WTC11 (cell line): ENCODE measurements at regions not wholly inside any gene's neighbourhood (a gene's known extent, or its start where the extent isn't known, plus 50 kb on each side); places are given as distances from the start of the nearest gene placed in this dataset.

ENCODE experiments used
- ATAC-seq: fragments of 200-7000 bp; cut with Tn5 transposase; 2 replicates; pipeline ENCODE4 v1.10.0; 2021; ENCODE audit warnings: mild to moderate bottlenecking, moderate library complexity
- CTCF ChIA-PET: fragments of 300-600 bp; sonication (Branson Sonifier 250); formaldehyde crosslinking; loops from one replicate; lab custom pipeline; 2021; ENCODE audit warnings: antibody characterized with exemption; lab: Charles Lee
- POLR2A ChIA-PET: fragments of 350-600 bp; sonication (Branson Sonifier 250); formaldehyde crosslinking; loops from one replicate; lab custom pipeline; 2021; ENCODE audit warnings: antibody characterized with exemption; lab: Charles Lee
- DNase-seq: peaks from one replicate; pipeline ENCODE4 v3.0.0; 2021; ENCODE audit warnings: low spot score
- H3K27ac Mint-ChIP-seq: 2 replicates; pipeline ENCODE4 v1.8.0; 2021; ENCODE audit warnings: mixed read lengths
- H3K27me3 Mint-ChIP-seq: 2 replicates; pipeline ENCODE4 v1.8.0; 2021; ENCODE audit warnings: low read depth, mild to moderate bottlenecking, moderate library complexity, mixed read lengths
- H3K36me3 Mint-ChIP-seq: 2 replicates; pipeline ENCODE4 v1.8.0; 2021; ENCODE audit warnings: mixed read lengths
- H3K4me1 Mint-ChIP-seq: 2 replicates; pipeline ENCODE4 v1.8.0; 2022; ENCODE audit warnings: mixed read lengths
- H3K4me3 Mint-ChIP-seq: 2 replicates; pipeline ENCODE4 v1.8.0; 2021; ENCODE audit warnings: mild to moderate bottlenecking, moderate library complexity, mixed read lengths
- H3K9me3 Mint-ChIP-seq: 2 replicates; pipeline ENCODE4 v1.8.0; 2021; ENCODE audit warnings: mixed read lengths
- CTCF ChIP-seq: fragments of 200-600 bp; IDR thresholded peaks from 2 replicates; pipeline ENCODE4 v1.8.0; 2022; ENCODE audit warnings: antibody characterized with exemption
- E2F5 ChIP-seq: sonication (generic); formaldehyde crosslinking; IDR thresholded peaks from 2 replicates; pipeline ENCODE4 v1.8.1; 2022; ENCODE audit warnings: mild to moderate bottlenecking, moderate library complexity, missing genetic modification reagents
- FOXK1 ChIP-seq: sonication (generic); formaldehyde crosslinking; IDR thresholded peaks from 2 replicates; pipeline ENCODE4 v1.8.0; 2022; ENCODE audit warnings: mild to moderate bottlenecking, moderate library complexity, missing genetic modification reagents
- GTF2I ChIP-seq: fragments of 250-450 bp; sonication (Bioruptor Pico); conservative IDR thresholded peaks from 2 replicates; pipeline ENCODE4 v1.4.0; 2021; ENCODE audit warnings: mild to moderate bottlenecking
- HMGA2 ChIP-seq: fragments of 250-450 bp; sonication (Bioruptor Pico); IDR thresholded peaks from 2 replicates; pipeline ENCODE4 v1.4.0; 2021; ENCODE audit warnings: mild to moderate bottlenecking, moderate library complexity
- NR1H2 ChIP-seq: sonication (generic); formaldehyde crosslinking; IDR thresholded peaks from 2 replicates; pipeline ENCODE4 v1.9.0; 2021; ENCODE audit warnings: mild to moderate bottlenecking, moderate library complexity, missing genetic modification reagents
- NR2C2 ChIP-seq: sonication (generic); formaldehyde crosslinking; IDR thresholded peaks from 2 replicates; pipeline ENCODE4 v1.8.0; 2022; ENCODE audit warnings: mild to moderate bottlenecking, missing genetic modification reagents
- PREB ChIP-seq: sonication (generic); formaldehyde crosslinking; IDR thresholded peaks from 2 replicates; pipeline ENCODE4 v1.8.1; 2022; ENCODE audit warnings: mild to moderate bottlenecking, missing genetic modification reagents, moderate library complexity, borderline replicate concordance
- RELA ChIP-seq: sonication (generic); formaldehyde crosslinking; IDR thresholded peaks from 2 replicates; pipeline ENCODE4 v1.8.1; 2022; ENCODE audit warnings: missing genetic modification reagents, mild to moderate bottlenecking, borderline replicate concordance
- SMAD3 ChIP-seq: sonication (generic); formaldehyde crosslinking; IDR thresholded peaks from 2 replicates; pipeline ENCODE4 v1.8.0; 2022; ENCODE audit warnings: missing genetic modification reagents, mild to moderate bottlenecking, borderline replicate concordance
- SOX15 ChIP-seq: fragments of 250-450 bp; sonication (Bioruptor Pico); IDR thresholded peaks from 2 replicates; pipeline ENCODE4 v1.9.0; 2021; ENCODE audit warnings: mild to moderate bottlenecking
- USF1 ChIP-seq: sonication (generic); formaldehyde crosslinking; IDR thresholded peaks from 2 replicates; pipeline ENCODE4 v1.8.0; 2022; ENCODE audit warnings: mild to moderate bottlenecking, missing genetic modification reagents
- USF2 ChIP-seq: sonication (generic); formaldehyde crosslinking; IDR thresholded peaks from 2 replicates; pipeline ENCODE4 v1.8.1; 2023; ENCODE audit warnings: mild to moderate bottlenecking, missing genetic modification reagents, moderate library complexity
- ZBTB21 ChIP-seq: sonication (generic); formaldehyde crosslinking; IDR thresholded peaks from 2 replicates; pipeline ENCODE4 v1.8.1; 2023; ENCODE audit warnings: mild to moderate bottlenecking, missing genetic modification reagents, borderline replicate concordance
- ZMAT4 ChIP-seq: fragments of 250-450 bp; sonication (Bioruptor Pico); IDR thresholded peaks from 2 replicates; pipeline ENCODE4 v1.9.0; 2021; ENCODE audit warnings: mild to moderate bottlenecking

- TF ChIP-seq CTCF (peak; percentile 74), USF1 (CRISPR knock-in tag) (no peak)
- TF ChIP-seq, all 79 proteins: peak for 1
- peak; percentile 50 for DNase-seq
- Mint-ChIP-seq H3K4me1 (no peaks in the 10 kb centered on the region), H3K27me3 (no peaks in the 10 kb centered on the region), H3K4me3 (no peak overlapping the region), H3K36me3 (0 out of 2 replicates have a peak, but pooled peaks cover 3% of the 10 kb centered on the region), H3K9me3 (peaks cover 33% of the 10 kb centered on the region), H3K27ac (no peak overlapping the region)
- ChIA-PET POLR2A (interaction anchor here (0.6 to 1.0 kb wide), 2 partner anchors 22 to 175 kb away, joined by 3 to 4 read pairs; no protein-coding TSS in a partner anchor), CTCF (interaction anchor here (0.5 to 1.8 kb wide), 53 partner anchors 10 to 1440 kb away, joined by 3 to 22 read pairs (median 3); no protein-coding TSS in a partner anchor)
- ATAC-seq, result peak; percentile 66
Measured at GRCh38 chr10:84026821-84027257, 112.5 kb upstream of the GHITM start.

- TF ChIP-seq E2F5 (CRISPR knock-in tag) (no peak), NR2C2 (no peak)
- ATAC-seq (no peak), DNase-seq (no peak)
- Mint-ChIP-seq H3K4me1 (no peaks in the 10 kb centered on the region), H3K9me3 (peaks cover 11% of the 10 kb centered on the region), H3K27ac (no peak overlapping the region), H3K36me3 (no peaks in the 10 kb centered on the region), H3K4me3 (no peak overlapping the region), H3K27me3 (no peaks in the 10 kb centered on the region)
- ChIA-PET POLR2A (no interaction called here), CTCF (no interaction called here)
Measured at GRCh38 chr10:84029840-84030239, 109.5 kb upstream of the GHITM start.

GRCh38 chr10:84038035-84038434 is 101.3 kb upstream of the GHITM start:
- CTCF ChIA-PET, result interaction anchor here (1.1 kb wide), 1 partner anchor 11 kb away, joined by 7 read pairs; no protein-coding TSS in a partner anchor
- POLR2A ChIA-PET, result no interaction called here
- ATAC-seq, result no peak
- DNase-seq, result no peak
- Mint-ChIP-seq H3K27ac (no peak overlapping the region), H3K9me3 (no peaks in the 10 kb centered on the region; the same call in 1 of the 2 replicates), H3K36me3 (no peaks in the 10 kb centered on the region), H3K27me3 (no peaks in the 10 kb centered on the region; the same call in 1 of the 2 replicates), H3K4me1 (no peaks in the 10 kb centered on the region), H3K4me3 (no peak overlapping the region)
- TF ChIP-seq GTF2I (CRISPR knock-in tag) (no peak), SOX15 (no peak), USF1 (CRISPR knock-in tag) (no peak), NR1H2 (CRISPR knock-in tag) (no peak), PREB (CRISPR knock-in tag) (no peak)

- no peak overlapping the region for H3K27ac Mint-ChIP-seq
- H3K27me3 Mint-ChIP-seq, result no peaks in the 10 kb centered on the region; the same call in 1 of the 2 replicates
- CTCF ChIA-PET, result interaction anchor here (0.9 kb wide), 1 partner anchor 13 kb away, joined by 3 read pairs; no protein-coding TSS in a partner anchor
- no peak for ATAC-seq
- TF ChIP-seq ZBTB21, result no peak
- TF ChIP-seq HMGA2 (CRISPR knock-in tag), result peak; percentile 91
- no peak for TF ChIP-seq ZMAT4 (CRISPR knock-in tag)
- TF ChIP-seq FOXK1, result no peak
- no peak for TF ChIP-seq GTF2I (CRISPR knock-in tag)
- no peak for TF ChIP-seq RELA (CRISPR knock-in tag)
- no peak for TF ChIP-seq SMAD3
- no peak for TF ChIP-seq USF2 (CRISPR knock-in tag)
- H3K9me3 Mint-ChIP-seq, result no peaks in the 10 kb centered on the region; the same call in 1 of the 2 replicates
- no peaks in the 10 kb centered on the region for H3K36me3 Mint-ChIP-seq
- no peak for DNase-seq
- peaks cover 3% of the 10 kb centered on the region; the same call in 1 of the 2 replicates for H3K4me1 Mint-ChIP-seq
- POLR2A ChIA-PET, result no interaction called here
- H3K4me3 Mint-ChIP-seq, result no peak overlapping the region
Measured at GRCh38 chr10:84039957-84040356, 99.4 kb upstream of the GHITM start.
